ENCODE measurements at regions not wholly inside any gene's neighbourhood (a gene's known extent, or its start where the extent isn't known, plus 50 kb on each side); places are given as distances from the start of the nearest gene placed in this dataset.

GRCh38 chr7:79971058-79971457 is 163.6 kb upstream of the GNAI1 start:
- TF ChIP-seq, protein P1, sequence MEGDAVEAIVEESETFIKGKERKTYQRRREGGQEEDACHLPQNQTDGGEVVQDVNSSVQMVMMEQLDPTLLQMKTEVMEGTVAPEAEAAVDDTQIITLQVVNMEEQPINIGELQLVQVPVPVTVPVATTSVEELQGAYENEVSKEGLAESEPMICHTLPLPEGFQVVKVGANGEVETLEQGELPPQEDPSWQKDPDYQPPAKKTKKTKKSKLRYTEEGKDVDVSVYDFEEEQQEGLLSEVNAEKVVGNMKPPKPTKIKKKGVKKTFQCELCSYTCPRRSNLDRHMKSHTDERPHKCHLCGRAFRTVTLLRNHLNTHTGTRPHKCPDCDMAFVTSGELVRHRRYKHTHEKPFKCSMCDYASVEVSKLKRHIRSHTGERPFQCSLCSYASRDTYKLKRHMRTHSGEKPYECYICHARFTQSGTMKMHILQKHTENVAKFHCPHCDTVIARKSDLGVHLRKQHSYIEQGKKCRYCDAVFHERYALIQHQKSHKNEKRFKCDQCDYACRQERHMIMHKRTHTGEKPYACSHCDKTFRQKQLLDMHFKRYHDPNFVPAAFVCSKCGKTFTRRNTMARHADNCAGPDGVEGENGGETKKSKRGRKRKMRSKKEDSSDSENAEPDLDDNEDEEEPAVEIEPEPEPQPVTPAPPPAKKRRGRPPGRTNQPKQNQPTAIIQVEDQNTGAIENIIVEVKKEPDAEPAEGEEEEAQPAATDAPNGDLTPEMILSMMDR (IDR thresholded peaks at IDR 0.05) = no peak
- TF ChIP-seq EZH2 (IDR thresholded peaks at IDR 0.05) = no peak

Data from neural progenitor cell (in vitro differentiated cells).